A673 (cell line): ENCODE measurements at regions not wholly inside any gene's neighbourhood (a gene's known extent, or its start where the extent isn't known, plus 50 kb on each side); places are given as distances from the start of the nearest gene placed in this dataset.

Experiments used
- BruUV-seq: library from RNA; stranded (reverse); fragments of 400-500 nt; replicated peaks from 2 replicates; lab custom pipeline; 2021; lab: Mats Ljungman, UMichigan
- CTCF ChIA-PET: fragments of 300-600 bp; sonication (Branson Sonifier 250); formaldehyde crosslinking; loops from one replicate; lab custom pipeline; 2022; ENCODE audit warnings: antibody characterized with exemption; lab: Charles Lee
- POLR2A ChIA-PET: fragments of 300-600 bp; sonication (Branson Sonifier 250); formaldehyde crosslinking; loops from one replicate; lab custom pipeline; 2022; ENCODE audit warnings: antibody characterized with exemption; ENCODE audit not compliant: low non-redundant PET; lab: Charles Lee
- DNase-seq: peaks from one replicate; pipeline ENCODE4 v3.0.0-alpha.2; 2015; ENCODE audit warnings: low spot score
- H3K27ac ChIP-seq: fragments of 200-600 bp; sonication (generic); 2 replicates; pipeline ENCODE4 v1.5.1; 2016; ENCODE audit warnings: mixed run types, low read depth, mild to moderate bottlenecking, mixed read lengths, antibody characterized with exemption, low read length; ENCODE audit not compliant: poor library complexity, severe bottlenecking
- H3K27me3 ChIP-seq: fragments of 200-600 bp; sonication (generic); replicated peaks from 2 replicates; pipeline ENCODE4 v1.6.1; 2017; ENCODE audit warnings: mixed run types, low read depth, mild to moderate bottlenecking, mixed read lengths, antibody characterized with exemption, low read length; ENCODE audit not compliant: insufficient read depth, poor library complexity
- H3K36me3 ChIP-seq: fragments of 200-600 bp; sonication (generic); 2 replicates; pipeline ENCODE4 v1.6.1; 2016; ENCODE audit warnings: mixed run types, mild to moderate bottlenecking, mixed read lengths, antibody characterized with exemption, low read length; ENCODE audit not compliant: insufficient read depth, poor library complexity, severe bottlenecking
- H3K4me1 ChIP-seq: fragments of 200-600 bp; sonication (generic); 2 replicates; pipeline ENCODE4 v1.6.1; 2017; ENCODE audit warnings: mixed run types, mild to moderate bottlenecking, mixed read lengths, antibody characterized with exemption, low read length; ENCODE audit not compliant: insufficient read depth, poor library complexity, severe bottlenecking
- H3K4me3 ChIP-seq: fragments of 200-600 bp; sonication (generic); 2 replicates; pipeline ENCODE4 v1.5.1; 2016; ENCODE audit warnings: low read depth, mixed run types, mild to moderate bottlenecking, mixed read lengths, low read length; ENCODE audit not compliant: poor library complexity, severe bottlenecking
- H3K9me3 ChIP-seq: fragments of 200-600 bp; sonication (generic); 2 replicates; pipeline ENCODE4 v1.6.1; 2016; ENCODE audit warnings: mixed run types, low read depth, mild to moderate bottlenecking, mixed read lengths, antibody characterized with exemption, low read length; ENCODE audit not compliant: poor library complexity, severe bottlenecking
- EZH2 ChIP-seq: fragments of 200-600 bp; sonication (generic); IDR thresholded peaks from 2 replicates; pipeline ENCODE4 v1.6.1; 2017; ENCODE audit warnings: borderline replicate concordance, low read depth, mild to moderate bottlenecking, mixed read lengths, antibody characterized with exemption, low read length; ENCODE audit not compliant: poor library complexity, severe bottlenecking
- intact Hi-C: fragments of 100-400 bp; cut with micrococcal nuclease; formaldehyde crosslinking; loops from one replicate; pipeline ENCODE4 v1.10.0; 2022; ENCODE audit not compliant: unreplicated experiment
- TF ChIP-seq, protein P1 (sequence below): fragments of 300-800, 200-600 bp; sonication (generic); conservative IDR thresholded peaks from 2 replicates; pipeline ENCODE4 v1.5.1; 2017; ENCODE audit warnings: low read depth, mild to moderate bottlenecking, antibody characterized with exemption, low read length, moderate library complexity, mixed read lengths

DNA sequence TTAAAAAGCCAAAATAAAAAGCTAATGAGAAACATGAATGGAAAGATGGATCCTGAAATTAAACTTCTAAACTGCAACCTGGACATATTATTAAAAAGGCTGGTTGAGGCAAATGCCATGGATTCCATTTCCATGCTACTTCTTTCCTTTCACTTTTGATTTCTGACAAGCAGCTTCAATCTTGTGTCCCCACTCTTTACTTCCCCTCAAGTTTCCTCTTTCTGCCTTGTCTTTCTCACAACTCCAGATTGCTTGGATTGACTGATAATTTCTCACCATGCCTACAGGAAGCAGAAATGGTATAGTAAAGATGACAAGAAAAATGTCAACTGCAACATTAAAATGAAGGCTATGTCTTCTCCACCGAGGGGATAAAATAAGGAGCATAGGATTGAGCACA lies 1136.7 kb downstream of the TUSC7 start:
- Histone ChIP-seq H3K36me3 (no peaks in the 10 kb centered on the region), H3K4me1 (peaks cover 4% of the 10 kb centered on the region), H3K27me3 (peaks cover 16% of the 10 kb centered on the region), H3K27ac (no peak overlapping the region), H3K9me3 (no peaks in the 10 kb centered on the region), H3K4me3 (no peak overlapping the region)
- ChIA-PET CTCF (no interaction called here), POLR2A (no interaction called here)
- intact Hi-C loops: no loop called here
- TF ChIP-seq, protein P1, sequence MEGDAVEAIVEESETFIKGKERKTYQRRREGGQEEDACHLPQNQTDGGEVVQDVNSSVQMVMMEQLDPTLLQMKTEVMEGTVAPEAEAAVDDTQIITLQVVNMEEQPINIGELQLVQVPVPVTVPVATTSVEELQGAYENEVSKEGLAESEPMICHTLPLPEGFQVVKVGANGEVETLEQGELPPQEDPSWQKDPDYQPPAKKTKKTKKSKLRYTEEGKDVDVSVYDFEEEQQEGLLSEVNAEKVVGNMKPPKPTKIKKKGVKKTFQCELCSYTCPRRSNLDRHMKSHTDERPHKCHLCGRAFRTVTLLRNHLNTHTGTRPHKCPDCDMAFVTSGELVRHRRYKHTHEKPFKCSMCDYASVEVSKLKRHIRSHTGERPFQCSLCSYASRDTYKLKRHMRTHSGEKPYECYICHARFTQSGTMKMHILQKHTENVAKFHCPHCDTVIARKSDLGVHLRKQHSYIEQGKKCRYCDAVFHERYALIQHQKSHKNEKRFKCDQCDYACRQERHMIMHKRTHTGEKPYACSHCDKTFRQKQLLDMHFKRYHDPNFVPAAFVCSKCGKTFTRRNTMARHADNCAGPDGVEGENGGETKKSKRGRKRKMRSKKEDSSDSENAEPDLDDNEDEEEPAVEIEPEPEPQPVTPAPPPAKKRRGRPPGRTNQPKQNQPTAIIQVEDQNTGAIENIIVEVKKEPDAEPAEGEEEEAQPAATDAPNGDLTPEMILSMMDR: no peak
- no peak for TF ChIP-seq EZH2
- BruUV-seq: no TSS peak
- DNase-seq: no peak

DNA sequence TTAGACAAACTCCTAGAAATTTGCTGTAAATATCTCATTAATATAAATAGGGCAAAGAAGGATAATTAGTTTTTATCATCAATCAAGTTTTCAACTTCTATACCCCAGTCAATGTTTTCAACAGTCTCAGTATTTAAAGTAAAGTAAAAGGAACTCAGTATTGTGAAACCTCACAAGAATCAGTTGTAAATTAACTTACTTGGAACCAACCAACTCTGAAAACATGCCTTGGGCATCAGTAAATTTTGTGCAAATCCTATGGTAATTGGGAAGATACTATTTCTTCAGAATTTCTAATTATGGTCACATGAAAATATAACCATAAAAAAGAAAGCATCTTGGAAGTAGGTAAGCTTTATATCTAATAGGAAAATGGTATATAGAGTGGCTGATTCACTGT lies 1139.0 kb downstream of the TUSC7 start:
- BruUV-seq: no TSS peak
- intact Hi-C loops: no loop called here
- Histone ChIP-seq H3K27me3 (peaks cover 16% of the 10 kb centered on the region), H3K27ac (no peak overlapping the region), H3K36me3 (no peaks in the 10 kb centered on the region), H3K4me3 (no peak overlapping the region), H3K4me1 (no peaks in the 10 kb centered on the region), H3K9me3 (no peaks in the 10 kb centered on the region)
- DNase-seq: no peak
- ChIA-PET POLR2A (no interaction called here), CTCF (no interaction called here)
- TF ChIP-seq EZH2: no peak
- TF ChIP-seq, protein P1: no peak

DNA sequence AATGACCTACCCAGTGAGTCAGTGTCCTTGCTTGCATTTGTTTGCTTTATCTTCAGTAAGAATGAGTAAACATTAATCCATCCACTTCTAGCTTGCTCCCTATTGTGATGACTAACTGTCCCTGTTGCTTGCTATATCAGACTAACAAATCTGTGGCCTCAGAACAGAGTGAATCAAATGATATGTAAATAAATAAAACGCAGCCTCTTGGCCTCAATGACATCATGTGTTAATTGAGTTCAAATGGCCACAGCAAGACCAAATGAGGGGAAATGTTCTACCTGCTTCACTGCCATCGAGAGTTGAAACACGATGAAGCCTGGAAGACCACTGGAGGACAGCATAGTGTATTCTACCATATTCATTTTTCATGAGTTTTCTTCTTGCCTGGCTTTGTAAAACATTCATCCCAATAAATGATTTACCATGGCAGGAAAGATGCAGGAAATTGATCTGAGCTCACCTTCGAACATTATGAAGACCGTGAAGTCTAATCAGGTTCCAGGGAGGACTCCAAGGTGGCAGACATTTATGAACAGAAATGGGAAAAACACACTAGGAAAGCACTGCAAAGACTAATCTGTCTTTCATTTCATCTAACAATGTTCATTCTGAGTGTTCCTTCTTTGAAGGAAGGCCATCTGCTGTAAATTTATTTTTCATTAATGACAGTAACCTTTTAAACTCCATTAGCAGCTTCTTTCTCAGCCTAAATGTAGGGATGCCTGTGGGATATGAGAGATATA lies 1144.5 kb downstream of the TUSC7 start:
- POLR2A ChIA-PET: no interaction called here
- H3K9me3 ChIP-seq: no peaks in the 10 kb centered on the region
- intact Hi-C loops: no loop called here
- H3K36me3 ChIP-seq: no peaks in the 10 kb centered on the region
- H3K4me3 ChIP-seq: no peak overlapping the region
- DNase-seq: no peak
- no peaks in the 10 kb centered on the region for H3K4me1 ChIP-seq
- no TSS peak for BruUV-seq
- H3K27me3 ChIP-seq: no peaks in the 10 kb centered on the region
- CTCF ChIA-PET: no interaction called here
- TF ChIP-seq EZH2: no peak
- TF ChIP-seq, protein P1: no peak
- no peak overlapping the region for H3K27ac ChIP-seq
